SU-DHL-6 (cell line): ENCODE measurements at regions not wholly inside any gene's neighbourhood (a gene's known extent, or its start where the extent isn't known, plus 50 kb on each side); places are given as distances from the start of the nearest gene placed in this dataset.
"Not testable (repeated sequence)": the region's sequence is repeated elsewhere in the genome, so short reads cannot be mapped to it uniquely, and the experiment has no call there.

Experiments
- H2AFZ ChIP-seq: fragments of 200-600 bp; sonication (generic); 2 replicates; pipeline ENCODE4 v1.6.1; 2014; ENCODE audit warnings: low read depth, mild to moderate bottlenecking, moderate library complexity, mixed read lengths, antibody characterized with exemption, low read length; ENCODE audit not compliant: severe bottlenecking
- H3F3A ChIP-seq: fragments of 200-600 bp; shearing (Covaris generic); 2 replicates; pipeline ENCODE4 v1.6.0; 2016; ENCODE audit warnings: antibody characterized with exemption, mild to moderate bottlenecking; ENCODE audit not compliant: insufficient read depth
- H3K27ac ChIP-seq: fragments of 200-600 bp; sonication (generic); 2 replicates; pipeline ENCODE4 v1.5.1; 2016; ENCODE audit warnings: low read depth, mild to moderate bottlenecking, low read length, moderate library complexity, mixed read lengths
- H3K27me3 ChIP-seq: fragments of 200-600 bp; sonication (generic), shearing (Covaris generic); 2 replicates; pipeline ENCODE4 v1.6.0; 2014; ENCODE audit warnings: mild to moderate bottlenecking, low read length
- H3K36me3 ChIP-seq: fragments of 200-600 bp; sonication (generic); 2 replicates; pipeline ENCODE4 v1.6.1; 2014; ENCODE audit warnings: mild to moderate bottlenecking, low read length, mixed read lengths
- H3K4me2 ChIP-seq: fragments of 300-600, 200-600 bp; shearing (Covaris generic), sonication (generic); 2 replicates; pipeline ENCODE4 v1.6.0; 2014; ENCODE audit warnings: low read length, low read depth, mild to moderate bottlenecking; ENCODE audit not compliant: poor library complexity, severe bottlenecking
- H3K4me3 ChIP-seq: fragments of 200-600 bp; sonication (generic); 2 replicates; pipeline ENCODE4 v1.5.1; 2014; ENCODE audit warnings: antibody characterized with exemption, low read length, mild to moderate bottlenecking, mixed read lengths; ENCODE audit not compliant: insufficient read depth, poor library complexity, severe bottlenecking
- H3K79me2 ChIP-seq: fragments of 200-600 bp; sonication (generic); 2 replicates; pipeline ENCODE4 v1.6.1; 2014; ENCODE audit warnings: mild to moderate bottlenecking, low read length, moderate library complexity; ENCODE audit not compliant: insufficient read depth
- H3K9ac ChIP-seq: fragments of 200-600 bp; sonication (generic); 2 replicates; pipeline ENCODE4 v1.7.0; 2014; ENCODE audit warnings: mild to moderate bottlenecking, low read length
- H3K9me2 ChIP-seq: fragments of 200-600 bp; sonication (generic); replicated peaks from 2 replicates; pipeline ENCODE4 v1.6.1; 2014; ENCODE audit warnings: low read length; ENCODE audit not compliant: insufficient read depth
- H3K9me3 ChIP-seq: fragments of 200-600 bp; sonication (generic); 2 replicates; pipeline ENCODE4 v1.6.1; 2014; ENCODE audit warnings: low read length, mixed read lengths; ENCODE audit not compliant: insufficient read depth
- H4K20me1 ChIP-seq: fragments of 200-600 bp; sonication (generic); 2 replicates; pipeline ENCODE4 v1.6.1; 2014; ENCODE audit warnings: low read depth, mild to moderate bottlenecking, antibody characterized with exemption, low read length, moderate library complexity, mixed read lengths
- CTCF ChIP-seq: fragments of 200-600 bp; sonication (generic); IDR thresholded peaks from one replicate; pipeline ENCODE4 v1.5.1; 2017; ENCODE audit warnings: antibody characterized with exemption, mild to moderate bottlenecking, low read length, moderate library complexity; ENCODE audit not compliant: insufficient read depth, poor library complexity, severe bottlenecking
- EZH2phosphoT487 ChIP-seq: fragments of 200-600 bp; sonication (generic), shearing (Covaris generic); conservative IDR thresholded peaks from 2 replicates; pipeline ENCODE4 v1.6.1; 2018; ENCODE audit warnings: mild to moderate bottlenecking, antibody characterized with exemption, low read length, moderate library complexity, mixed read lengths

GRCh38 chr4:30191902-30192301 lies 528.3 kb upstream of the PCDH7 start:
- TF ChIP-seq EZH2phosphoT487, result no peak
- no peak for TF ChIP-seq CTCF
- Histone ChIP-seq H3K79me2 (no peaks in the 10 kb centered on the region), H3K9me3 (no peaks in the 10 kb centered on the region)

DNA sequence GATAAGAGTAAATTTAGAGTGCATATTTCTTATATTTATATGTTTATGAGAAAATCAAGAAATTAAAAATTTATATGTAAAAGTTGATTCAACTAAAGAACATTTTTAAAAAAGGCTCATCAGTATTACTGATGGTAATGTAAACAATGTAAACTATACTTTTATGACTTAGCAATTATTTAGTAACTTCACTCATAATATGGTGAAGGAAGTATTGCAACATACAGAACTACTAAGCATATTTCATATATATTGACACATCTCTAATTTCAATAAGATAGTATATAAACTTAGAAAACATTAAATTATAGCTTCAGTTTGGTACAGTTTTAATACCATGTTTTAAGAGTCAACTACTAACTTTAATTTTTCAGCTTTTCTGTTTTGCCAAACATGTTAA lies 512.8 kb upstream of the PCDH7 start:
- no peaks in the 10 kb centered on the region for H3K9me2 ChIP-seq
- no peaks in the 10 kb centered on the region; the same call in none of the 2 replicates for H3K36me3 ChIP-seq
- no peak overlapping the region for H3K4me3 ChIP-seq
- H3K9me3 ChIP-seq, result peaks cover 5% of the 10 kb centered on the region; the same call in 1 of the 2 replicates
- no peak overlapping the region for H3K27ac ChIP-seq
- no peaks in the 10 kb centered on the region for H3K79me2 ChIP-seq
- no peaks in the 10 kb centered on the region for H3F3A ChIP-seq
- TF ChIP-seq CTCF (no peak), EZH2phosphoT487 (no peak)
- H3K27me3 ChIP-seq, result no peaks in the 10 kb centered on the region
- H3K4me2 ChIP-seq, result no peak overlapping the region
- H3K9ac ChIP-seq, result no peak overlapping the region
- H2AFZ ChIP-seq, result no peak overlapping the region
- no peaks in the 10 kb centered on the region for H4K20me1 ChIP-seq

More at GRCh38 chr4:30191902-30192301, 528.3 kb upstream of the PCDH7 start:
- H3K36me3 ChIP-seq, result no peaks in the 10 kb centered on the region
- no peaks in the 10 kb centered on the region for H3F3A ChIP-seq
- no peak overlapping the region for H3K4me3 ChIP-seq
- H3K9me2 ChIP-seq, result no peaks in the 10 kb centered on the region
- H3K9ac ChIP-seq, result no peak overlapping the region
- H4K20me1 ChIP-seq, result no peaks in the 10 kb centered on the region
- no peak overlapping the region for H3K27ac ChIP-seq
- H3K27me3 ChIP-seq, result no peaks in the 10 kb centered on the region
- H3K4me2 ChIP-seq, result no peak overlapping the region
- H2AFZ ChIP-seq, result no peak overlapping the region

GRCh38 chr4:30208731-30209435 lies 511.3 kb upstream of the PCDH7 start:
- H4K20me1 ChIP-seq, result no peaks in the 10 kb centered on the region
- no peak for TF ChIP-seq EZH2phosphoT487
- TF ChIP-seq CTCF, result no peak
- no peak overlapping the region for H3K4me3 ChIP-seq
- H3F3A ChIP-seq, result no peaks in the 10 kb centered on the region
- no peak overlapping the region for H3K4me2 ChIP-seq
- no peak overlapping the region for H3K27ac ChIP-seq
- no peaks in the 10 kb centered on the region for H3K9me2 ChIP-seq
- no peaks in the 10 kb centered on the region for H3K79me2 ChIP-seq
- no peak overlapping the region for H3K9ac ChIP-seq
- no peaks in the 10 kb centered on the region; the same call in 1 of the 2 replicates for H3K9me3 ChIP-seq
- no peaks in the 10 kb centered on the region; the same call in 1 of the 2 replicates for H3K36me3 ChIP-seq
- H2AFZ ChIP-seq, result no peak overlapping the region
- no peaks in the 10 kb centered on the region for H3K27me3 ChIP-seq

GRCh38 chr4:30215973-30216372 lies 504.2 kb upstream of the PCDH7 start:
- not testable (repeated sequence) for H3K4me3 ChIP-seq, H3K79me2 ChIP-seq, H3K27ac ChIP-seq, H3F3A ChIP-seq, H3K27me3 ChIP-seq, H3K9me3 ChIP-seq, H3K9ac ChIP-seq, H4K20me1 ChIP-seq, H3K4me2 ChIP-seq, H2AFZ ChIP-seq, H3K36me3 ChIP-seq, H3K9me2 ChIP-seq
